A673 (cell line): ENCODE measurements at regions not wholly inside any gene's neighbourhood (a gene's known extent, or its start where the extent isn't known, plus 50 kb on each side); places are given as distances from the start of the nearest gene placed in this dataset.

ENCODE experiments used
- BruUV-seq: library from RNA; stranded (reverse); fragments of 400-500 nt; replicated peaks from 2 replicates; lab custom pipeline; 2021; lab: Mats Ljungman, UMichigan
- CTCF ChIA-PET: fragments of 300-600 bp; sonication (Branson Sonifier 250); formaldehyde crosslinking; loops from one replicate; lab custom pipeline; 2022; ENCODE audit warnings: antibody characterized with exemption; lab: Charles Lee
- POLR2A ChIA-PET: fragments of 300-600 bp; sonication (Branson Sonifier 250); formaldehyde crosslinking; loops from one replicate; lab custom pipeline; 2022; ENCODE audit warnings: antibody characterized with exemption; ENCODE audit not compliant: low non-redundant PET; lab: Charles Lee
- DNase-seq: peaks from one replicate; pipeline ENCODE4 v3.0.0-alpha.2; 2015; ENCODE audit warnings: low spot score
- H3K27ac ChIP-seq: fragments of 200-600 bp; sonication (generic); 2 replicates; pipeline ENCODE4 v1.5.1; 2016; ENCODE audit warnings: mixed run types, low read depth, mild to moderate bottlenecking, mixed read lengths, antibody characterized with exemption, low read length; ENCODE audit not compliant: poor library complexity, severe bottlenecking
- H3K27me3 ChIP-seq: fragments of 200-600 bp; sonication (generic); replicated peaks from 2 replicates; pipeline ENCODE4 v1.6.1; 2017; ENCODE audit warnings: mixed run types, low read depth, mild to moderate bottlenecking, mixed read lengths, antibody characterized with exemption, low read length; ENCODE audit not compliant: insufficient read depth, poor library complexity
- H3K36me3 ChIP-seq: fragments of 200-600 bp; sonication (generic); 2 replicates; pipeline ENCODE4 v1.6.1; 2016; ENCODE audit warnings: mixed run types, mild to moderate bottlenecking, mixed read lengths, antibody characterized with exemption, low read length; ENCODE audit not compliant: insufficient read depth, poor library complexity, severe bottlenecking
- H3K4me1 ChIP-seq: fragments of 200-600 bp; sonication (generic); 2 replicates; pipeline ENCODE4 v1.6.1; 2017; ENCODE audit warnings: mixed run types, mild to moderate bottlenecking, mixed read lengths, antibody characterized with exemption, low read length; ENCODE audit not compliant: insufficient read depth, poor library complexity, severe bottlenecking
- H3K4me3 ChIP-seq: fragments of 200-600 bp; sonication (generic); 2 replicates; pipeline ENCODE4 v1.5.1; 2016; ENCODE audit warnings: low read depth, mixed run types, mild to moderate bottlenecking, mixed read lengths, low read length; ENCODE audit not compliant: poor library complexity, severe bottlenecking
- H3K9me3 ChIP-seq: fragments of 200-600 bp; sonication (generic); 2 replicates; pipeline ENCODE4 v1.6.1; 2016; ENCODE audit warnings: mixed run types, low read depth, mild to moderate bottlenecking, mixed read lengths, antibody characterized with exemption, low read length; ENCODE audit not compliant: poor library complexity, severe bottlenecking
- CTCF ChIP-seq: fragments of 300-800, 200-600 bp; sonication (generic); conservative IDR thresholded peaks from 2 replicates; pipeline ENCODE4 v1.5.1; 2017; ENCODE audit warnings: low read depth, mild to moderate bottlenecking, antibody characterized with exemption, low read length, moderate library complexity, mixed read lengths
- EZH2 ChIP-seq: fragments of 200-600 bp; sonication (generic); IDR thresholded peaks from 2 replicates; pipeline ENCODE4 v1.6.1; 2017; ENCODE audit warnings: borderline replicate concordance, low read depth, mild to moderate bottlenecking, mixed read lengths, antibody characterized with exemption, low read length; ENCODE audit not compliant: poor library complexity, severe bottlenecking
- intact Hi-C: fragments of 100-400 bp; cut with micrococcal nuclease; formaldehyde crosslinking; loops from one replicate; pipeline ENCODE4 v1.10.0; 2022; ENCODE audit not compliant: unreplicated experiment

DNA sequence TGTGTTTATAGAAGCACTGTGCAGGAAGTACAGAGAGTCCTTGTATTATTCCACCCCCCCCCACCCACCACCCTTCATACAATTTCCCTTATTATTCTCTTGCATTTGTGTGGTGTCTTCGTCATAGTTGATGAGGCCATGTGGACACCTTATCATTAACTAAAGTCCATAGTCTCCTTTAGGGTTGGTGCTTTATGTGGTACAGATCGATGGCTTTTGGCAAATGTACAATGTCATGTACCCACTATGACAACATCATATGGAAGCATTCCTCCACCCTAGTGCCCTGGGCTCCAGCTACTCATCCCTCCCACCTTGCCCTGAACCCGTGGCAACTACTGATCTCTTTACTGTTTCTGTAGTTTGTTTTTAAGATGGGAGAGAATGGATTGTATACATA lies 93.8 kb upstream of the HDAC4 start:
- no peak for DNase-seq
- no peak overlapping the region for H3K27ac ChIP-seq
- H3K36me3 ChIP-seq = no peaks in the 10 kb centered on the region
- CTCF ChIA-PET = no interaction called here
- no peaks in the 10 kb centered on the region for H3K9me3 ChIP-seq
- intact Hi-C loops = no loop called here
- POLR2A ChIA-PET = no interaction called here
- no peaks in the 10 kb centered on the region for H3K4me1 ChIP-seq
- BruUV-seq = no TSS peak
- TF ChIP-seq EZH2 = no peak
- H3K4me3 ChIP-seq = no peak overlapping the region
- peaks cover 22% of the 10 kb centered on the region for H3K27me3 ChIP-seq

- no peak for DNase-seq
- POLR2A ChIA-PET = no interaction called here
- Histone ChIP-seq H3K36me3 (no peaks in the 10 kb centered on the region), H3K9me3 (no peaks in the 10 kb centered on the region), H3K4me1 (no peaks in the 10 kb centered on the region), H3K4me3 (no peak overlapping the region), H3K27ac (no peak overlapping the region), H3K27me3 (peaks cover 23% of the 10 kb centered on the region)
- no TSS peak for BruUV-seq
- intact Hi-C loops = no loop called here
- TF ChIP-seq CTCF (no peak), EZH2 (no peak)
- CTCF ChIA-PET = no interaction called here
These were observed 88.7 kb upstream of the HDAC4 start for GRCh38 chr2:239489481-239489880.

GRCh38 chr2:239488125-239488524 lies 87.3 kb upstream of the HDAC4 start:
- no peak for DNase-seq
- Histone ChIP-seq H3K4me3 (no peak overlapping the region), H3K36me3 (no peaks in the 10 kb centered on the region), H3K9me3 (no peaks in the 10 kb centered on the region), H3K27me3 (peaks cover 20% of the 10 kb centered on the region), H3K4me1 (no peaks in the 10 kb centered on the region), H3K27ac (no peak overlapping the region)
- intact Hi-C loops = no loop called here
- ChIA-PET POLR2A (no interaction called here), CTCF (no interaction called here)
- no TSS peak for BruUV-seq
- TF ChIP-seq EZH2 (no peak), CTCF (no peak)

DNA sequence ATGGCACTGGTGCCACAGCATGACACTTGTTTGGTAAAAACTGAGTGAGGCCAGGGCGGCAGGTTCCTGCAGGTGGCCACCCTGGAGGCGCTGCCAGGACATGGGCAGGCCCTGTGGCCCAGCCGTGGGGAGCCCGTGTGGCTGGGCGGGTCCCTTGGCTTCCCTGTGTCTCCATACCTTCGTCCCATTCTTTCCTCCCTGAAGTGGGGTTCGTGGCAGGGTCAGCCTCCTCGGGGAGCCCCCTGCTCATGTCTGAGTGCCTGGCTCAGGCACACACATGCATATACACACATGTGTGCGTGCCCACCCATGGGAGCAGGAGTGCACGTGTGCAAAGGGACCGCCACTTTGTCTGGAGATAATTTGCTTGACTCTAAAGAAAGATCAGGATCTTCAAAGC lies 86.5 kb upstream of the HDAC4 start:
- CTCF ChIA-PET = no interaction called here
- no TSS peak for BruUV-seq
- TF ChIP-seq CTCF = no peak
- TF ChIP-seq EZH2 = no peak
- DNase-seq = no peak
- Histone ChIP-seq H3K4me1 (no peaks in the 10 kb centered on the region), H3K9me3 (no peaks in the 10 kb centered on the region), H3K4me3 (no peak overlapping the region), H3K36me3 (no peaks in the 10 kb centered on the region), H3K27me3 (peaks cover 14% of the 10 kb centered on the region), H3K27ac (no peak overlapping the region)
- intact Hi-C loops = no loop called here
- POLR2A ChIA-PET = no interaction called here
